Glomerular endothelial cell (primary cell): ENCODE measurements at regions not wholly inside any gene's neighbourhood (a gene's known extent, or its start where the extent isn't known, plus 50 kb on each side); places are given as distances from the start of the nearest gene placed in this dataset.
"Not testable (repeated sequence)": the region's sequence is repeated elsewhere in the genome, so short reads cannot be mapped to it uniquely, and the experiment has no call there.

Experiments
- DNase-seq: peaks from one replicate; pipeline ENCODE4 v3.0.0-alpha.2; 2011; ENCODE audit warnings: low read depth, low spot score; ENCODE audit errors: extremely low read depth

DNA sequence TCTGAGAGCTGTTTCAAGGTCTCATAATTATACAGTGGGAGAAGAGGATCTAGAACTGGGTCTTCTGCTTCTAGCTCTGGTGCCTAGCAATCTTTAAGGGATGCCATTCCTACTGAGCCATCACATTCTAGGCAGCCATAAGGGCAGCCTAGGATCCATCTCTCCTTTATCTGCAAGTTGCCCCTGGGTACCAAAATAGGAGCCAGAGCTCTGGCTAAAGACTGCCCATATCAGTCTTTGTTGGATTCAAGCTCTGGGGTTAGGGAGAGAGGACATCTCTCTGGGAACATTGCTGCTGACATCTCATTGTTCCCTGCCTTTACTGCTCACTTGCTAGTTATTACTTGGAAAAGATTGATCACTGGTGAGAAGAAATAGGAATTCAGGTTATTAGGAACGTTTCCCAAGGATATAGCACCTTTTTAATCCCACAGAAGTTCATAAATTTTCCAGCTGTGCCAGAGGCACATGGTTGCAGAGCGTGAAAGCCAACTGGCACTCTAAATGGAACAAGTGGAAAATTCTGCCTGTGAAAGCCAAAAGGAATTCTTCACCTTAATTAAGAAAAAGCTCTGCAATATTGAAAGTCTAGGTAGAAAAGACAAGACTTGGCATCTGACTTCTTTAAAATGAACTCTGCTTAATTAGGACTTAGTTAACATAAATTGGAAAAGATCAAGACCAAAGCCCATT lies 102.2 kb downstream of the CDC42EP3 start:
- no peak for DNase-seq

DNA sequence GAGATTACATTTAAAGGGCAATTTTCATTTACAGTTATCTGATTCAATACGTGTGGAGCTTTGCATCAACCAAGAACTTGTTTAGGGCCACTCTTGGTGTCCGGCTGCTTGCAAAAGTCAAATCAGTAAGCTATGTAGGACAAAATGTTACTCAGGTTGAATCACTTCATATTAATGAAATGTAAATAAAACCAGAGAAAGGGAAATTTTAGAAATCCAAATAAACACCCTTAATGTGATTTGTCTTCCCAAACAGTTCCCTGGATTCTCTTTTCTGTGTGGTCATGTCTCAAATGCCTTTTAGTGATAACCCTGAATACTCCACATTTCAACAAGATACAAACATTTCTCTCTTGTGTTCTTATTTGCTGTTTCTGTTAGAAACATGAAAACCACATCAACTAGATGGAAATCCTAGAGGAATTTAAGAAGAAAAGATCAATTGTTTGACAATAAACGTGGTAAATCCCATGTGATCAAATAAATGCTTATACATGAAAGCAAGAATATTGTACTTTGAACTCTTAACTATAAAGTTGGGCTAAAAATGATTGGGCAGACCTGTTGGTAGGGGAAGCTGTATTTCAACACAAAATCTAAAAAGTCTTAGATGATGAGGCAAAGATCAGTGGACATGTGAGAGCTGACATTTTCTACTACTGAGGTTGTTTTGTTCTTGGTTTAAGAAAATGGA lies 101.3 kb downstream of the CDC42EP3 start:
- no peak for DNase-seq

DNA sequence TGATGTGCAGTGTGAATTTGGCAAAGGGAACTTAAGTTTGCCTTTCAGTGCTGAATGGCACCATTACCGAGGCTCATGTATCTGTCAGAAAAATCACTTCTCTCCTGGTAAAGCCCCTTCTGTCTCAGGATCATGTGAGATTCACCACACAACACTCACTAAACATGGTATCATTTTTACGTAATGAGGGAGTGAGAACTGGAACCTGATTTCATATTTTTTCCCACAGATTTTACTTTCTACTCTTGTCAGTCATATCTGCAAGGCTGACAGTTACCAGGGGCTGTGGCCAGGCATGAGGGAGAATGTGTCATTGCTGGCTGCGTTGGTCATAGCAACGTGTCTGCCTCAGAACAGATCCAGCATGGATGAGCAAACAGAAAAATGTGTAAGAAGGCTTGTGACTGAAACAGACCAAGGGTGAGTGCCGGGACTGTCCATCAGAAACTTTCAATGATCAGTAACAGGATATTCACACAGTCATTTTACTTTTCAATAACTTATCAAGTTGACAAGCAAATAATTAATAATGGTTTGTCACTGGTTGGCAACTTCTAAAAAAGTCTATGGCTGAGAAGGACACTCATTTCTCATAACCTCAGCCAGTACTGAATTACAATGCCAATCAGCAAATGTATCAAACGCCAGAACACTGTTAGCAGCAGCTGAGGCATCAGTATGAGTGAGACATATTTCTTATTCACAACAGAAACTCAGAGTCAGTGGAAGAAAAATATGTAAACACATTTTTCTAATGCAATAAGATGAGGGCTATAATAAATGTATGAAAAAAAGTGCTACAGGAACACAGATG lies 100.5 kb downstream of the CDC42EP3 start:
- DNase-seq, result no peak

DNA sequence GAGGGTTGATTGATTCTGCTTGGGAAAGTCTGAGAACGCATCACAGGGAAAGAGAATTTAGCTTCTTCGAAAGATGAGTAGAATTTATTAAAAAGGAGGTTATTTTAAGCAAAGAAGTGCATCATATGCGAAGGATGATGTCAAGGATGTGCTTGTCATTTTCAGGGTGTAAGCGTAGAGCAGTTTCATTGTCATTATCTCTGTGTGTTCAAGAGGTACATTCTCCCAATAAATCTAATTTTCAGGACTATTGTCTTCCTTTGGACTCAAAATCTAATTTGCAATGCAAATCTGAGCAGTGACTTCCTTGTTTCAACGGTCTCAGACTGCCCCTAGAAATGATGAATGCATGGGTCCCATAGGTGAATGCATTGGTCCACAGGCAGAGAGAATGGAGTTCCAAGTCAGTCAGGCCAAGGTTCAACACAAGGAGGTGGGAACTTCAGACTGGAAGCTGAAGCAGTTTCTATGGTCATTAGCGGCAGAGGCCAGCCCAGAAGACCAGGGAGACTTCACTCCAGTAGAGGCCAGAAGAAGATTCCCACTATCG lies 99.8 kb downstream of the CDC42EP3 start:
- no peak for DNase-seq

DNA sequence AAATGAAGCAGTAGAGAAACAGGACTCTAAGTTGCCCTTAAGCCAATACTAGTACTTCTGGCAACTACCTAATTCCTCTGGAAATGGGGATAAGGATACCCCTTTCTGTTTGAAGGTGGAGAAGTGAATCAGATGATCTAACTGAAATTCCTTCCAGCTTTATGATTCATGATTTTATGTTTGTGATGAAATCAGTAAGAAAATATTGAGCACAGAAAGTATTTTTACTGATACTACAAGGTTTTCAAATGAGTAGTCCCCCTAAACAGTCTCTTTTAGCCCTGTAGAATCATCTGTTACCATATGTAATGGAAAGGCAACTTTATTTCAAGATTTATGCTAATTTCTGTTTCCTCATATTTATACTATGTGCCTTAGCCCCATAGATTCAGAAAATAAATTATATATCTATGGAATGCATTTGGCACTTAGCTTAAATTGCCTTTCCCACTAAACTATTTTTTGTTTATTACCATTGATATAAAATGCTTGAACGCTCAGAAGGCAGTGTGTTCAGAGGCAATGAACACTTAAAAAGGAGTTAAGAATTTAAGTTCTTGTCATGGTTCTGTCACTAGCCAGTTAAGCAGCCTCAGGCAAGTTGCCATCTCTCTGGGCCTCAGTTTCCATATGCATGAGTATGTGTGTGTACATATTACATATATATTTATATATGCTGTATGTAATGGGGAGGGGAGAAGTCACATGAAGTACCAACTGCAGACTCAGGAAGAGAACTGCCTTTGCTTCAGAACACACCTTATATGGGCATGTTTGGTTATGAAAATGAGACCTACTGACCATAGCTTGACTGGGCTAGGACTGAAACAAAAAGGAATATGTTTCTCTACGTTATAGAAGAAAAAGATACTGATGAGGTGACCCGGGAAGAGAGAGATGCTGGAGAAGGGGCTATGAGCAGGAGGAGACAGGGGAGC lies 97.7 kb downstream of the CDC42EP3 start:
- DNase-seq, result no peak

DNA sequence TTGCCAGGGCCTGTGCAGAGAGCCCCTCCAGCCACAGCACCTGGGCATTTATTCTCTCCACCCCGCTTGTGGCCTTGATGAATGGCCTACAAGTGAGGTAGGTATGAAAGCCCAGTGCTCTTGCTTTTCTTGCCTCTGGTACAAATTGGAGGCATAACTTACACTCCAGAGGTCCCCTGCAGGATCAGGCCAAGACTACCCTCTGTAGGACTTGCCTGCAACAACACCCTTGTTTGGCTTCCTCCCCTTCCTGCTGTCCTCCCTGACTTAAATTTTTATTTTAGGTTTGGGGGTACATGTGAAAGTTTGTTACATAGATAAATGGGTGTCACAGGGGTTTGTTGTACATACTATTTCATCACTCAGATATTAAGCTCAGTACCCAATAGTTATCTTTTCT lies 95.7 kb downstream of the CDC42EP3 start:
- no peak for DNase-seq

DNA sequence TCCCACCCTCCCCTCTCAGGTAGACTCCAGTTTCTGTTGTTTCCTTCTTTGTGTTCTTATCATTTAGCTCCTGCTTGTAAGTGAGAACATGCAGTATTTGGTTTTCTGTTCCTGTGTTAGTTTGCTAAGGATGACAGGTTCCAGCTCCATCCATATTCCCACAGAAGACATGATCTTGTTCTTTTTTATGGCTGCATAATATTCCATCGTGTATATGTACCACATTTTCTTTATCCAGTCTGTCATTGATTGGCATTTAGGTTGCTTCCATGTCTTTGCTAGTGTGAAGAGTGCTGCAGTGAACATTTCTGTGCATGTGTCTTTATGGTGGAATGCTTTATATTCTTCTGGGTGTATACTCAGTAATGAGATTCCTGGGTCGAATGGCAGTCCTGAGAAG lies 95.2 kb downstream of the CDC42EP3 start:
- not testable (repeated sequence) for DNase-seq

DNA sequence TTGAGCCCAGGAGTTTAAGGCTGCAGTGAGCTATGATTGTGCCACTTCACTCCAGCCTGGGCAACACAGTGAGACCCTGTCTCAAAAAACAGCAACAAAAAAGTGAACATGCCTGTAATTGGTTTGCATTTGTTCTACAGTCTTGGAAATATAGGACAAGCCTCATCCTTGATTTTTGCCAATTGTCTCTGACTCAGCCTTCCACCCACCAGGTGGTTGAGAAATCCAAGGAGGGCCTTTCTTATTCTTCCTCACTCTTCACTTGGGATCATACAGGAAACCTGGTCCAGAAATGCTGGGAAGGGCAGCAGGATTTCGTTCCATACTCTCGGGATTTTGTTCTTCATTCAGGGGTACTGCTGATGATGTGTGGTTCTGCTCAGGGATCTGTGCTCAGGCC lies 94.6 kb downstream of the CDC42EP3 start:
- no peak for DNase-seq

DNA sequence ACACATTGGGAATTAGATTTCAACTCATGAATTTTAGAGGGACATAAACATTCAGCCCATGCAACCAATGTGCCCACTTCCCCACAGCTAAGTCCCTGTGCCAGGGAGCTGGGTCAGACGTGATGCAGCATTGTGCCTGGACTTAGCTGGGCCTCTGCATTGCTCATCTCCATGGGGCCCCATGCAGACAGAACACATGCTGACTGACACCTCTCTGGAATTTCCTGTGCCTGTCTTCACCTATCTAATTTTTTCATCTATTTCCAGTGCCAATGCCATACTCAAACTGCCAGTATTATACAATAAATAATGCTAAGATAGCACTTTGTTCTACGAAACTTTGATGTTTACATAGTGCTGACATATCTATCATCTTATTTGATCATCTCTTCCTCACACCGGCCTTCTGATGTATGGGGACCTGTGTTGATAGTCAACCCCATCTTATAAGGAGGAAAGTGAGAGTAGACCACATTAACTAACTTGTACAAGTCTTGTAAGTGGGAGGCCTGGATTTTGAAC lies 92.2 kb downstream of the CDC42EP3 start:
- no peak for DNase-seq

DNA sequence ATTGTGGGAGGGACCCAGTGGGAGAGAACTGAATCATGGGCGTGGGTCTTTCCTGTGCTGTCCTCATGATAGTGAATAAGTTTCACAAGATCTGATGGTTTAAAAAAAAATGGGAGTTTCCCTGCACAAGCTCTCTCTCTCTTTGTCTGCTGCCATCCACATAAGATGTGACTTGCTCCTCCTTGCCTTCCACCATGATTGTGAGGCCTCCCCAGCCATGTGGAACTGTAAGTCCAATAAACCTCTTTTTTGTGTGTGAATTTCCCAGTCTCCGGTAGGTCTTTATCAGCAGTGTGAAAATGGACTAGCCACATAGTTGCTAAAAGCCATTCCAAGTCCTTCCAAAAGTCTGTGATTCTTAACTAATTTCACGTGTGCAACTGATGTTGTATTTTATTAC lies 91.5 kb downstream of the CDC42EP3 start:
- not testable (repeated sequence) for DNase-seq

DNA sequence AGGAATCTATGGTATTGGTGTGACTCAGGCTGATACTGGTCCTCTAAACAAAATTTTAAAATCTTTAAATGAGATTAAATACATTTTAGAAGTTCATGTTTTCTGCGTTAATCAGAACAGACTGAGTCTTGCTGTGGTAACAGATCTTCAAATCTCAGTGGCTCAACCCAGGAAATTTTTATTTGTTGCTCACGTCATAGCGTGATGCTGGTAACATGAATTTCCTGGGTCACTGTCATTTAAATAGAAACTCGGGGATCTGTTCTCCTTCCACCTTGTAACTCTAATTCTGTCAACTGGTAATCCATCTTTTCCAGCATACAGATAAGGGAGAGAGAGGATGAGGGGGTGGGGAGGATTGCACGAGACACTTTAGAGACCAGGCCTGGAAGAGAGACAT lies 90.0 kb downstream of the CDC42EP3 start:
- DNase-seq, result no peak

DNA sequence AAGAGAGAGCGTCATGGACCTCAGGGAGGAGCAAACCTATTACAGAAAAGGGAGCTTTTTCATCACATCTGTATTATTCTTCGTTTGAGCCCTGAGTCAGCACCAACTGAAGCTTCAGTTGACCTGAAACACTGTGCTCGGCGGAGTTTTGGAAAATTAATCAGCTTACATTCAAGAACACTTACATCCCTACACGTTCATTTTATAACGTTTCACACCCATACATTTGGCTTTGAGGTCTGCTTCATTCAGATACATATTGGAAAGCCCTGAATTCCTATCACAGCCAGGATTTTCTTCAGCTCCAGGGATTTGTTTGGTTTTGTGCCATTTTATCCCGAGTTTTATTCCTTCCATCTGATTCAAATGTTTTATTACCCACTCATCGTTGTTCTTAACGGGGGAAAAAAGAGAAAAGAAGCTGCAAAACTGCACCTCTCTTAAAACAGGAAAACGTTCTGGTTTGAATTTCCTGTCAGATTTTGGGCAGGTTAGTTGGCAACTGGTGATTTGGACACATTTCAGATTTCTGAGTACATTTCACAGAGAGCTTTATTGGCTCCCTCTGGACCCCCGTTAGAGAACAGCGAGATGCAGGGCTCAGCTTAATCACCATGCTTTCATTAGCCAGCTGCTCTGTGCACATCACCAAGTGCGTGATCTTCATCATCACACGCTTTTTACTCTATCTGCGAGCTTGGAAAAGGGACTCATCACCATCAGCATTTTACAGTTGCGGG lies 88.8 kb downstream of the CDC42EP3 start:
- no peak for DNase-seq

DNA sequence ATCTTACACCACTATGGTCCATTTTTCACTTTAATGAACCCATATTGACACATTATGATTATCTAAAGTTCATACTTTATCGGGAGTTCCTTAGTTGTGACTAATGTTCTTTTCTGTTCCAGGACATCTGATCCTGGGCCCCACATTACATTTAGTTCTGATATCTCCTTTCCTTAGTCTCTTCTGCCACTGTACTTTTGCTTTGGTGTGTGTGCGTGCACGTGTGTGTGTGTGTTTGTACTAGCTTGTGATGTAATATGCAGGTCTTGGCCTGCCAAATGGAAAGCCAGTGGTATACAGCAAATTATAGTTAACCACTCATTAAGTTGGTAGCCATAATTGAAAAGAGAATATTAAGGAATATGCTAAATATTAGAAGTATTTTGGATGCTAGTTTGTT lies 88.0 kb downstream of the CDC42EP3 start:
- DNase-seq, result no peak

DNA sequence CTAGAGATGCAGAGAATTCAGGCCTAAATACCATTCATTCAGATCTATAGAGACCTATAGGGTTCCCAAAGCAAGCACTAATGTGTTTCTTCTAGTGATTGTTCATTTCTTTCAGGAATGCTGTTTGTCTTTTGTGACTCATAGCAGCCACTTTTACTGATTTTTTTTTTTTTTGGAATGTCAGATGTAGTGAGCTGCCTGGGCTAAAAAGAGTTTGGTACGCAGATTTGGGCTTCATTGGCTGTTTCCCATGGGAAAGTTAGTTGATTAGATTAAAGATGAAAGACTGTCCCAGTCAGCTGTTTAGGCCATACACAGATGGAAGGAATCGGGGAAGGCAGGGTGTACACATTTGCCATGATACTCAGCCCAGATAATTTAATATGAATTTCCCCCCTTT lies 87.6 kb downstream of the CDC42EP3 start:
- DNase-seq, result no peak

DNA sequence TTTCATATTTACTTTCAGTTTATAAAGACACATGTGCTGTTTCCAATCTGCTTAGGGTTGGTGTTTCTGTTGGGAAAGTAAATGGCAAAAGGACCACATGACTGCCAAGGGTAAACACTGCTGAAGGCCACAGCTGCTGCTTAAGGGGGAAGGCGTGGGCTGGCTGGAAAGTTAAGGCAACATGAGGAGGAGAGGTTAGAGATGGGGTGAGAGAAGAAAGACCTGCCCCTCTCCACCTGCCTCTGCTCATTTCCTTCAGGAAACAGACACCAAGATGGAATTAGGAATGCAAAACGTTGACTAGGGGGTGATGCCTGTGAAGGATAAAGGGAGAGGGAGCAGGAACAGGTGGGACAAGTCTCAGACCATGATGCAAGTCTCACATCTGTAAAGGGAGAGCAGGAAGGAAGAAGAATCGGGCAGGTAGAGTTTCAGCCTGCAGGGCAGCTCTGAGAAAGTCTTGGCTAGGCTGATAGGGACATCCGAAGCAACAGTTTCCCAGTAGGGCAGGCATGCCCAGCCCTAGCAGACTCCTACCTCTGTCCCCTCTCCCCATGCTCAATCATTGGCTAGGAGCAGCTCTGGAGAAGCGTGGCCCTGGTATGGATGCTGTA lies 86.0 kb downstream of the CDC42EP3 start:
- DNase-seq, result no peak

DNA sequence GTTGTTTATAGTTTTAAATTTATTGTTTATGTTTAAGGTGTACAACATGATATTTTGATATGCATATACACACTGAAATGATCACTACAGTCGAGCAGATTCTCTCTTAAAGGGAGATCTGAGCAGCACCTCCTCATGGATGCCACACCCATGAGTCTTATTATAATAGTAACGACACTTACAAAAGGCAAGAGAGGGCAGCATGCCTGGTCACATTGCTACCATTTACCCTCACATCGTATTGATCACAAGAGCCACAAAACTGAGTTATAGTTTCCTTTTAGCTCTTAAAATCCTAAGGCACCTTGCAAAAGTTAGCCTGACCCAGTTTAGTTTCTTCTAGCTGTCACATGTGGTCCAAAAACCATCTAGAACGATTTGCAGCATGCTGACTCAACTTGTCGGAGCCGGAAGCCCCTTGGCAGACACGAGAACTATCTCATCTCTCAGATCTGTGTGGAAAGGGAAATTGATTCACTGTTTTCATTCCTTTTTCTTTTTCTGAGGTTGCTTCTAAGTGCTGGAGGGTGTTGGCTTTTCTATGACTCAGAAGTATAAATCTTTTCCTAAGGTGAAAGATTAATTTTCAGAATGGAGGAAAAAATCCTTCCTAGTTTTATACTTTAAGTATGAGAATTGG lies 85.3 kb downstream of the CDC42EP3 start:
- DNase-seq, result no peak

DNA sequence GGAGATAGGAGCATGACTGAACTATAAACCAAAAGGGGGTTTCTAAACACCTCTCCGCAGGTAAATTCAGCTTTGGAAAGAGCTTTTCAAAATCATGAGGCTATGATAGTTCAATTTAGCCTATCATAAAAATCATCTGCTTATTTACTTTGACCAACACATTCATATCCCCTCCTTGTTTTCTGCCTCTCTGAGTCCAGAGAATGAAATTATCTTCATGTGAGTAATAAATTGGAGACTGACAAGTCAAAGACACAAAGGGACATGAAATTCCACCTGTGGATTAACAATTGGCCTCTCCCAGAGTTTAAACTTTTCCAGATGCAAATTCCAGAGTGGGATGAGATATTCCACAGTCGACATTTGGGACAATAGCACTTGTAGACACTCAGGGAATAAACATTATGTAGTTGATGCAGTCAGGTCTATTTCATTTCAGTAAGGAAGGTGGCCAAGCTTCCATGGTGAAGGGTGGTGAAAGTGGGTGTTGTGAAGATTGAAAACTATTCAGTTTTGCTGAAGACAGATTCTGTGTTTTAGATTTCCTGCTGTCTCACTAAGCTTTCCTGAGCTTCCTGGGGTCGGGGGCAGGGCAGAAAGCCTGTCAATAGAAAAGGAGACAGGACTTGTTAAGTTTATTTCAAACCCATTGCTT lies 84.7 kb downstream of the CDC42EP3 start:
- DNase-seq, result no peak

DNA sequence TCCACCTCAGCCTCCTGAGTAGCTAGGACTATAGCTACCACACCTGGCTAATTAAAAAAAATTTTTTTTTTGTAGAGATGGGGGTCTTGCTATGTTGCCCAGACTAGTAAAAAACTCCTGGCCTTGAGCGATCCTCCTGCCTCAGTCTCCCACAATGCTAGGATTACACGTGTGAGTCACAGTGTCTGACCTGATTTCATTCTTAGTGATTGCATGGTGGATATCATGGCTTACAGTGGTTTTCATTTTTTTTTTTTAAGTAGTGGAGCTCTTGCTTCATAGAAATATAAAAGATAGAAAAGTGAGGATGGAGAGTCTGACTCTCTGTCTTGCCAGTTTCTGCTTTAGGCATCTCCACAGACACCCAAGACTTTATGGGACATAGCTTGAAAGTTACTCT lies 83.6 kb downstream of the CDC42EP3 start:
- DNase-seq, result no peak
